C4-2B (cell line): ENCODE measurements at regions not wholly inside any gene's neighbourhood (a gene's known extent, or its start where the extent isn't known, plus 50 kb on each side); places are given as distances from the start of the nearest gene placed in this dataset.

Experiments
- ZFX ChIP-seq: fragments of 450-650 bp; IDR thresholded peaks from 2 replicates; pipeline ENCODE4 v1.6.1; 2017
- TF ChIP-seq, protein P1 (sequence below): fragments of 450-650 bp; conservative IDR thresholded peaks from 2 replicates; pipeline ENCODE4 v1.5.1; 2017; ENCODE audit warnings: mild to moderate bottlenecking

DNA sequence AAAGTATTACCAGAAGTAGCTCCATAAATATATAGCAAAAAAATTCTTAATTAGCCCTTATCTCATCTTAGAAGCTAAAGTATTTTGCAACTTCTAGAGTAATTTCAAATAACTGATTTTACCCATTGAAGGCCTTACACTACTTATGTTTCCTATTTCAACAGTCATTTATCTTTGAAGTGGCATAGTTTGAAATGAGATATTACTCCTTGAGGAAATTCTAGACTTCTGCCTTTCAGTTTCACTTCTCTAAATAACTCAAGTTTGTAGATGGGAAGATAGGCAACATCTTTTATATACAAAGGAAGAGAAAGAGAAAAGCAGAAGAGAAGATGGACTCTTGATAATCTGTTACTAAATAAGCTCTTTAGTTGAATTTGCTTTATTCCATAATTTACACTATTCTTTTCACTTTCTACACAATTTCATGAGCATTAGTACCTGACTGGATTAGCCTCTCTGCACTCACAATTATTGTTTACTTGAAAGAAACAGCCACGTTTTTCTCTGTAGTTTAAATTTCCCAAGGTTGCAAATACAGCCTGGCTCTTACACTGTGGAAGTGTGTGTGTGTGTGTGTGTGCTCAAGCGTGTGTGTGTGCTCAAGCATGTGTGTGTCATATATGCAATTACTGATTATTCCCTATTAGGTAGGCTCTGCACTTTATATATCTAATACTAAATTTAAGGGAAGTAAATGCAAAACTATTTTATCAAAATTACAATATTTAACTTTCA lies 60.6 kb upstream of the EMB start:
- TF ChIP-seq, protein P1, sequence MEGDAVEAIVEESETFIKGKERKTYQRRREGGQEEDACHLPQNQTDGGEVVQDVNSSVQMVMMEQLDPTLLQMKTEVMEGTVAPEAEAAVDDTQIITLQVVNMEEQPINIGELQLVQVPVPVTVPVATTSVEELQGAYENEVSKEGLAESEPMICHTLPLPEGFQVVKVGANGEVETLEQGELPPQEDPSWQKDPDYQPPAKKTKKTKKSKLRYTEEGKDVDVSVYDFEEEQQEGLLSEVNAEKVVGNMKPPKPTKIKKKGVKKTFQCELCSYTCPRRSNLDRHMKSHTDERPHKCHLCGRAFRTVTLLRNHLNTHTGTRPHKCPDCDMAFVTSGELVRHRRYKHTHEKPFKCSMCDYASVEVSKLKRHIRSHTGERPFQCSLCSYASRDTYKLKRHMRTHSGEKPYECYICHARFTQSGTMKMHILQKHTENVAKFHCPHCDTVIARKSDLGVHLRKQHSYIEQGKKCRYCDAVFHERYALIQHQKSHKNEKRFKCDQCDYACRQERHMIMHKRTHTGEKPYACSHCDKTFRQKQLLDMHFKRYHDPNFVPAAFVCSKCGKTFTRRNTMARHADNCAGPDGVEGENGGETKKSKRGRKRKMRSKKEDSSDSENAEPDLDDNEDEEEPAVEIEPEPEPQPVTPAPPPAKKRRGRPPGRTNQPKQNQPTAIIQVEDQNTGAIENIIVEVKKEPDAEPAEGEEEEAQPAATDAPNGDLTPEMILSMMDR, result no peak
- TF ChIP-seq ZFX, result no peak
